ENCODE measurements at regions not wholly inside any gene's neighbourhood (a gene's known extent, or its start where the extent isn't known, plus 50 kb on each side); places are given as distances from the start of the nearest gene placed in this dataset.

DNA sequence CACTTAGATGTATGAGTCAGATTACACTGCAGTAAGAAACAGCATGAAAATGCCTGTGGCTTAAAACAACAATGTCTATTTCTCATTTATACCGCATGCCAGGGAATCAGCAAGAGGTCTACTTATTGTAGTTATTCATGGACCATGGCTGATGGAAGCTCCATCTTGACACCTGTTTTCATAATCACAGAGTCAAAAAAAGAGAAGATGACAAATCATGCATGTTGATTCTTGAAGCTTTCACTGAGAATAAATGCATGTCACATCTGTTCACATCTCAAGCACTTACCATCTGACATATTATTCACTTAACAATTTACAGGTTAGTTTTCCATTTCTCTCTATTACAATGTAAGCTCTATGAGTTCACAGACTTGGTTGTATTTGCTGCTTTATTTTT, 194.2 kb upstream of the SLITRK2 start:
- H3K4me1 ChIP-seq, result no peaks in the 10 kb centered on the region
- WGBS, 2 donors, result 71 to 82% methylated on average over 1 of the region's 1 CpG
- no peak overlapping the region for H3K4me3 ChIP-seq
- H3K27me3 ChIP-seq, result no peaks in the 10 kb centered on the region
- DNase-seq, result no peak
- H3K9me3 ChIP-seq, result no peaks in the 10 kb centered on the region
- no peak overlapping the region for H3K27ac ChIP-seq
- TF ChIP-seq POLR2A (IDR thresholded peaks at IDR 0.05), result no peak
- TF ChIP-seq, protein P1, sequence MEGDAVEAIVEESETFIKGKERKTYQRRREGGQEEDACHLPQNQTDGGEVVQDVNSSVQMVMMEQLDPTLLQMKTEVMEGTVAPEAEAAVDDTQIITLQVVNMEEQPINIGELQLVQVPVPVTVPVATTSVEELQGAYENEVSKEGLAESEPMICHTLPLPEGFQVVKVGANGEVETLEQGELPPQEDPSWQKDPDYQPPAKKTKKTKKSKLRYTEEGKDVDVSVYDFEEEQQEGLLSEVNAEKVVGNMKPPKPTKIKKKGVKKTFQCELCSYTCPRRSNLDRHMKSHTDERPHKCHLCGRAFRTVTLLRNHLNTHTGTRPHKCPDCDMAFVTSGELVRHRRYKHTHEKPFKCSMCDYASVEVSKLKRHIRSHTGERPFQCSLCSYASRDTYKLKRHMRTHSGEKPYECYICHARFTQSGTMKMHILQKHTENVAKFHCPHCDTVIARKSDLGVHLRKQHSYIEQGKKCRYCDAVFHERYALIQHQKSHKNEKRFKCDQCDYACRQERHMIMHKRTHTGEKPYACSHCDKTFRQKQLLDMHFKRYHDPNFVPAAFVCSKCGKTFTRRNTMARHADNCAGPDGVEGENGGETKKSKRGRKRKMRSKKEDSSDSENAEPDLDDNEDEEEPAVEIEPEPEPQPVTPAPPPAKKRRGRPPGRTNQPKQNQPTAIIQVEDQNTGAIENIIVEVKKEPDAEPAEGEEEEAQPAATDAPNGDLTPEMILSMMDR (IDR thresholded peaks at IDR 0.05), result no peak
- intact Hi-C loops (cut with DNase I), result no loop called here
- no peaks in the 10 kb centered on the region for H3K36me3 ChIP-seq

DNA sequence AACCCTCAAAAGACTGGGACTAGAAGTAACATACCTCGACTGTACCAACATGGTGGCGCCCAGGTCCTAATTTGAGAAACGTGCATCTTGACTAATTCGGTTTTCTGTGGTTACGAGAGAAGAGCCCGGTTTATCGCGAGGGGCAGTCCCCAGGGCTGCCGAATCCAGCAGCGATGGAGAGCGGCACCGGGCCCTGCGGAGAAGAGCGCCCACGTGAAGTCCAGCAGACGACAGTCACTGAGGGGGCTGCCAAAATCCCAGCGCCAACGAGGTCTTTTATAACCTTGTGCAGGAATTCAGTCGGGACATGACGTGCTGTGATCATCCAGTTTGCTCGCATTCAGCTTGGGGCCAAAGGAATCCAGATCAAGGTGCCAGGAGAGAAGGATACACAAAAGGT, 187.5 kb upstream of the SLITRK2 start:
- peaks cover 0 to 12% (median 6%) of the 10 kb centered on the region in 3 donors for H3K9me3 ChIP-seq
- H3K36me3 ChIP-seq, result no peaks in the 10 kb centered on the region
- TF ChIP-seq, protein P1 (IDR thresholded peaks at IDR 0.05), result no peak
- no peak for TF ChIP-seq POLR2A (IDR thresholded peaks at IDR 0.05)
- H3K4me1 ChIP-seq, result no peaks in the 10 kb centered on the region
- H3K4me3 ChIP-seq, result no peak overlapping the region
- H3K27ac ChIP-seq, result no peak overlapping the region
- no peaks in the 10 kb centered on the region for H3K27me3 ChIP-seq
- intact Hi-C loops (cut with DNase I), result no loop called here
- no peak for DNase-seq
- WGBS, 2 donors, result 86 to 88% methylated on average over 14 to 19 of the region's 21 CpGs

DNA sequence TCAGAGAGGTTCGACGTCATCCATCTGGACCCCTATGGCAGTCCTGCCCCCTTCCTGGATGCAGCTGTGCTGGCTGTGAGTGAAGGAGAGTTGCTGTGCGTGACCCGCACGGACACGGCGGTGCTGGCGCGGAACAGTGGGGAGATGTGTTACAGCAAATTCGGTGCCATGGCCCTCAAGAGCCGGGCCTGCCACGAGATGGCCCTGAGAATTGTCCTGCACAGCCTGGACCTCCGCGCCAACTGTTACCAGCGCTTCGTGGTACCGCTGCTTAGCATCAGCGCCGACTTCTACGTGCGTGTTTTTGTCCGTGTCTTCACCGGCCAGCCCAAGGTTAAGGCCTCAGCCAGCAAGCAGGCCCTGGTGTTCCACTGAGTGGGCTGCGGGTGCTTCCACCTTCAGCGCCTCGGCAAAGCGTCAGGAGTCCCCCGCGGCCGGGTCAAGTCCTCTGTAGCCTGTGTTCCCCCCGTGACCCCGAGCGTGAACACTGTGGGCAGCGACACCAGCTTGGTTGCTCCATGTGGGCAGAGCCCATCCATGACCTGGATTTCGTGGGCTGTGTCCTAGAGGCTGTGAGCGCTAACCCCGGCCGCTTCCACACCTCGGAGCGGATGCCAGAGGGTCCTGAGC, 186.7 kb upstream of the SLITRK2 start:
- Histone ChIP-seq H3K27me3 (no peaks in the 10 kb centered on the region), H3K27ac (no peak overlapping the region), H3K4me1 (no peaks in the 10 kb centered on the region), H3K4me3 (no peak overlapping the region), H3K9me3 (peaks cover 0 to 12% (median 6%) of the 10 kb centered on the region in 3 donors), H3K36me3 (no peaks in the 10 kb centered on the region)
- TF ChIP-seq, protein P1 (IDR thresholded peaks at IDR 0.05), result no peak
- no peak for TF ChIP-seq POLR2A (IDR thresholded peaks at IDR 0.05)
- no peak for DNase-seq
- intact Hi-C loops (cut with DNase I), result no loop called here
- 93 to 95% methylated on average over 18 to 28 of the region's 40 CpGs for WGBS, 2 donors

DNA sequence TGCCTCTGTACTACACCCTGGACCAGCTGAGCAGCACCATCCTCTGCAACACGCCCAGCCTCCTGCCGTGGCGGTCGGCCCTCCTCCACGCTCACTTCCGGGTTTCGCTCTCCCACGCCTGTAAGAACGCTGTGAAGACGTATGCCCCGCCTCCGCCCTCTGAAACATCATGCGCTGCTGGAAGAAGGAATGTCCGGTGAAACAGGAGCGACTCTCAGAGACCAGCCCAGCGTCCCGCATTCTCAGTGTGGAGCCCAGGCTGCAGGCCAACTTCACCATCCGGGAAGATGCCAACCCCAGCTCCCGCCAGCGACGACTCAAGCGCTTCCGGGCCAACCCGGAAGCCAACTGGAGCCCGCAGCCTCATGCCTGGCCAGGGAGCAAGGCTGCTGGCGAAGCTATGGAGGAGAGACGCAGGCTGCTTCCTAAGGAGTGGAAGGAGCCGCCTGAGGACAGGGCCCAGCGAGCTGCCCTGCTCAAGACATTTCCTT, 186.1 kb upstream of the SLITRK2 start:
- intact Hi-C loops (cut with DNase I), result no loop called here
- DNase-seq, result no peak
- H3K9me3 ChIP-seq, result peaks cover 0 to 12% (median 6%) of the 10 kb centered on the region in 3 donors
- no peaks in the 10 kb centered on the region for H3K4me1 ChIP-seq
- no CpG with 5 or more reads among the region's 29 CpGs for WGBS, 2 donors
- TF ChIP-seq POLR2A (IDR thresholded peaks at IDR 0.05), result no peak
- TF ChIP-seq, protein P1 (IDR thresholded peaks at IDR 0.05), result no peak
- H3K27ac ChIP-seq, result no peak overlapping the region
- H3K36me3 ChIP-seq, result no peaks in the 10 kb centered on the region
- H3K27me3 ChIP-seq, result no peaks in the 10 kb centered on the region
- H3K4me3 ChIP-seq, result no peak overlapping the region

DNA sequence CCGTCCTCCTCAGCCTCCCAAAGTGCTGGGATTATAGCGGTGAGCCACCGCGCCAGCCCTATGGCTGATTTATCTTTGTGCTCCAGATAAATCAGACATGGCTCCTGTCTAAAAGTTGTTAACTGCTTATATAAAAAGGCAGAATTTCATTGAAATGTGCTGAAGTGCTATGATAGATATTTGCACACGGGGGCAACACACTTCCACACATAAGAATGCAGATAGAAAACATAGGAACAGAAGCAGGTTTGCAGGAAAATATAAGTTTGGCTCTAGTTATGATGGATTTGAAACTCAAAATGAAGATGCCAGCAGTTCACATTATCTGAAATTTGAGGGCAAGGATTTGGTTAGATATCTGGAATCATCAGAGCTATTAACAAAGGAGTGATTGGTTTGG, 163.1 kb upstream of the SLITRK2 start:
- intact Hi-C loops (cut with DNase I), result no loop called here

More for the DNA sequence above, 163.1 kb upstream of the SLITRK2 start:
- 74 to 88% methylated on average over 5 of the region's 5 CpGs for WGBS, 2 donors
- DNase-seq, result no peak
- Histone ChIP-seq H3K36me3 (no peaks in the 10 kb centered on the region), H3K27ac (no peak overlapping the region), H3K4me1 (no peaks in the 10 kb centered on the region), H3K4me3 (no peak overlapping the region), H3K9me3 (no peaks in the 10 kb centered on the region), H3K27me3 (no peaks in the 10 kb centered on the region)
- TF ChIP-seq, protein P1 (IDR thresholded peaks at IDR 0.05), result no peak
- no peak for TF ChIP-seq POLR2A (IDR thresholded peaks at IDR 0.05)

Measured in esophagus squamous epithelium (tissue), 5 donors.